ENCODE measurements at regions not wholly inside any gene's neighbourhood (a gene's known extent, or its start where the extent isn't known, plus 50 kb on each side); places are given as distances from the start of the nearest gene placed in this dataset.

GRCh38 chr18:57087644-57088376 lies 59.1 kb upstream of the BOD1L2 start:
- CTCF ChIA-PET = interaction anchor here (0.6 to 1.3 kb wide), 3 partner anchors 9 to 87 kb away, joined by 3 read pairs; no protein-coding TSS in a partner anchor
- POLR2A ChIA-PET = interaction anchor here (0.7 kb wide), 1 partner anchor 1766 kb away, joined by 4 read pairs; no protein-coding TSS in a partner anchor
- no peak for DNase-seq (ENCODE audit: extremely low spot score)
- TF ChIP-seq CTCF (IDR thresholded peaks at IDR 0.05; ENCODE audit: control extremely low read depth, extremely low read depth, low read depth, missing control alignments) = no peak

GRCh38 chr18:57088883-57089282 lies 58.0 kb upstream of the BOD1L2 start:
- ChIA-PET POLR2A (no interaction called here), CTCF (no interaction called here)
- TF ChIP-seq CTCF (IDR thresholded peaks at IDR 0.05; ENCODE audit: control extremely low read depth, extremely low read depth, low read depth, missing control alignments) = no peak
- no peak for DNase-seq (ENCODE audit: extremely low spot score)

- TF ChIP-seq CTCF (IDR thresholded peaks at IDR 0.05; ENCODE audit: control extremely low read depth, extremely low read depth, low read depth, missing control alignments) = no peak
- DNase-seq (ENCODE audit: extremely low spot score) = no peak
- POLR2A ChIA-PET = no interaction called here
- CTCF ChIA-PET = no interaction called here
Measured at GRCh38 chr18:57089702-57090101, 57.2 kb upstream of the BOD1L2 start.

- TF ChIP-seq CTCF (IDR thresholded peaks at IDR 0.05; ENCODE audit: control extremely low read depth, extremely low read depth, low read depth, missing control alignments) = no peak
- ChIA-PET POLR2A (no interaction called here), CTCF (interaction anchor here (1.0 kb wide), 1 partner anchor 33 kb away, joined by 3 read pairs; no protein-coding TSS in a partner anchor)
Measured at GRCh38 chr18:57091231-57091630, 55.7 kb upstream of the BOD1L2 start.

GRCh38 chr18:57094175-57094574 lies 52.7 kb upstream of the BOD1L2 start:
- CTCF ChIA-PET = interaction anchor here (1.1 kb wide), 1 partner anchor 41 kb away, joined by 3 read pairs; no protein-coding TSS in a partner anchor
- POLR2A ChIA-PET = no interaction called here
- TF ChIP-seq CTCF (IDR thresholded peaks at IDR 0.05; ENCODE audit: control extremely low read depth, extremely low read depth, low read depth, missing control alignments) = no peak
- no peak for DNase-seq (ENCODE audit: extremely low spot score)

More at GRCh38 chr18:57091231-57091630, 55.7 kb upstream of the BOD1L2 start:
- DNase-seq (ENCODE audit: extremely low spot score) = no peak

- POLR2A ChIA-PET = no interaction called here
- CTCF ChIA-PET = no interaction called here
- TF ChIP-seq CTCF (IDR thresholded peaks at IDR 0.05; ENCODE audit: control extremely low read depth, extremely low read depth, low read depth, missing control alignments) = no peak
- no peak for DNase-seq (ENCODE audit: extremely low spot score)
Measured at GRCh38 chr18:57095884-57096283, 51.0 kb upstream of the BOD1L2 start.

Data from GM10248 (cell line).